ENCODE measurements at regions not wholly inside any gene's neighbourhood (a gene's known extent, or its start where the extent isn't known, plus 50 kb on each side); places are given as distances from the start of the nearest gene placed in this dataset.
"Not testable (repeated sequence)": the region's sequence is repeated elsewhere in the genome, so short reads cannot be mapped to it uniquely, and the experiment has no call there.

DNA sequence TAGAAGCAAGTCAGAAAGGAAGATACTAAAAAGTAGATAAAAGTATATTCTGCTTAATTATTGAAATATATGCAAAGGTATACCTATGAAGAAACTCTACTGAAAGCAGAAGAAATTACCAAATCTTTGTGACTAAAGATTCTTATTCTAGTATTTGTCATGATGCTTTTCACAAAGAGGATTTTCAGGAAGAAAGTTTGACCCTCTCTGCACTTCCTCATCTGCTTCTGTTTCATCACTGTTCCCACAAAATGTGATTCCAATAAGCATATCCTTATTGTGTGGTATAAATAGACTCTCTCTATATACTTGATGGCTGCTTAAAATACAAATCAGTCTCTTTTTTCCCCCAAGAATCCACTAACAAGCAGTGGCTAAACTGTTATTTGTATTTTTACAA, 2139.6 kb upstream of the ACO1 start:
- no peak for DNase-seq (ENCODE audit: low read depth, low spot score)

GRCh38 chr9:30250872-30251271, 2133.6 kb upstream of the ACO1 start:
- DNase-seq (ENCODE audit: low read depth, low spot score) = no peak

DNA sequence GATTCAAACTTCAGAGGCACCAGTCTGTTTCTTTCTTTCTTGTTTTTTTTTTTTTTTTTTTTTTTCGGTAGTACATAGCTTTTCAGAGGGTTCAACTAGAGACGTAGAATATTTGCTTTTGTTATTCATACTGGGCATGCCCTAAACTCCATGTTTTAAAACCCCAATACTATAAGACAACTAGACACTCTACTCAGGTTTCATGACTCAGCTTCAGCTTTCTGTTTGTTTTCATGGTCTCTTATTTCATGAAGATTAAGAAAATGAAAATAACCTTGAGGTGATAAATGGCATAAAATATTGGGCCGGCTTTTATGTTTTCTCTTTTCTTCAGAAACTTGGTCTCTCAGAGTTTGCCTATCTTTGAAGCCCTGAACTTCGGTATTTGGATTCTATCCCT, 2126.3 kb upstream of the ACO1 start:
- no peak for DNase-seq (ENCODE audit: low read depth, low spot score)

DNA sequence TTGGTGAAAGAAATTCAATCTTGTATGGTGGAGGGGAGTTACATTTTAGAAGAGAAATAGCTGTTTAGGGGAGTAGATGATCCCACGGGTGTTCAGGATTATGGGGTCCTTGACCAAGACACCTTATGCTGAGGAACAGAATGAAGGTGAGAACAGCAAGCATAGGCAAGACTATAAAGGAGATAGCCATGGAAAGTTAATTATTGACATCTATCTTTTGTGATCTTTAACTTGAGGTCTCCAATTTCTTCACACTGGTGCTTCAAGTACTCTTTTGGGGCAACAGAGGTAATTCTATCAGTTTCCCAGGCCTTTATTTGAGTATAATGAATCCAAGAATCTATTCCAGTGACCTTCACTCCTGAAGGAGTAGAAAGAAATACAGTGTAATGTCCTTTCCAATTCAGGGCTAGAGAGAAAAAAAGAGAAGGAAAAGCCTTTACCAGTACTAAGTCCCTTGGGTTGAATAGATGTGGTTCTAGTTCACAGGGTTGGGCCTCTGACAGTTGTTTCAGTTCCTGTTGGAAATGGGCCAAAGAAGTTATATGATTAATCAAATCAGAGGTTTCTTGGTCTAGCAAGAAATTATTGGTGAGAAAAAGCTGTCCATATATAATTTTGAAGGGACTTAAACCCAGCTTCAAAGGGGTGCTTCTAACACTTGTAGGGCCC, 2104.1 kb upstream of the ACO1 start:
- DNase-seq (ENCODE audit: low read depth, low spot score) = no peak

DNA sequence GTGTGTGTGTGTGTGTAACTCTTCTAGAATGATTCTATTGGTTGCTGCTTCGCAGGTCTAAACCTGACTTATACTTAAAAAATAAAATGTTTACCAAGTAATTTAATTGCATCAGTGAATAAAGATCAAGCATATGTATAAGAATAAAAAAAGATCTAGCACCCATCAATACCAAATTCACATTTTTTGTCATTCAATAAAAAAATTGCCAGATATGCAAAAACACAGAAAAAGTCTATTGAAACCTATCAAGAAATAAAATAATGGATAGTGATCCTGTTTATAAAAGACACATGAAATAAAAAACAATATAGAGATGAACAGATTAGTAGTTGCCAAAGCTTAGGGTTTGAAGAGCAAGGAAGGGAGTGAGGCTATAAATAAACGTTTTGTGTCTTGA, 2095.0 kb upstream of the ACO1 start:
- DNase-seq (ENCODE audit: low read depth, low spot score) = no peak

- DNase-seq (ENCODE audit: low read depth, low spot score) = not testable (repeated sequence)
Measured at GRCh38 chr9:30292026-30292425, 2092.4 kb upstream of the ACO1 start.

DNA sequence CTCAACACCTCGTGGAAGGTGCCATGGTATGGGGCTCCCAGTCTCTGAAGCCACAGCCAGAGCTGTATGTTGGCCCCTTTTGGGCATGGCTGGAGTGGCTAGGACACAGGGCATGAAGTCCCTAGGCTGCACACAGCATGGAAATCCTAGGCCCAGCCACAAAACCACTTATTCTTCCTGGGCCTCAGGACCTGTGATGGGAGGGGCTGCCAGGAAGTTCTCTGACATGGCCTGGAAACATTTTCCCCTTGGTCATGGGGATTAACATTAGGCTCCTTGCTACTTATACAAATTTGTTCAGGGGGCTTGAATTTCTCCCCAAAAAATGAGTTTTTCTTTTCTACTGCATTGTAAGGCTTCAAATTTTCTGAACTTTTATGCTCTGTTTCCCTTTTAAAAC, 2091.2 kb upstream of the ACO1 start:
- no peak for DNase-seq (ENCODE audit: low read depth, low spot score)

- no peak for DNase-seq (ENCODE audit: low read depth, low spot score)
Measured at GRCh38 chr9:30299126-30299780, 2085.2 kb upstream of the ACO1 start.

DNA sequence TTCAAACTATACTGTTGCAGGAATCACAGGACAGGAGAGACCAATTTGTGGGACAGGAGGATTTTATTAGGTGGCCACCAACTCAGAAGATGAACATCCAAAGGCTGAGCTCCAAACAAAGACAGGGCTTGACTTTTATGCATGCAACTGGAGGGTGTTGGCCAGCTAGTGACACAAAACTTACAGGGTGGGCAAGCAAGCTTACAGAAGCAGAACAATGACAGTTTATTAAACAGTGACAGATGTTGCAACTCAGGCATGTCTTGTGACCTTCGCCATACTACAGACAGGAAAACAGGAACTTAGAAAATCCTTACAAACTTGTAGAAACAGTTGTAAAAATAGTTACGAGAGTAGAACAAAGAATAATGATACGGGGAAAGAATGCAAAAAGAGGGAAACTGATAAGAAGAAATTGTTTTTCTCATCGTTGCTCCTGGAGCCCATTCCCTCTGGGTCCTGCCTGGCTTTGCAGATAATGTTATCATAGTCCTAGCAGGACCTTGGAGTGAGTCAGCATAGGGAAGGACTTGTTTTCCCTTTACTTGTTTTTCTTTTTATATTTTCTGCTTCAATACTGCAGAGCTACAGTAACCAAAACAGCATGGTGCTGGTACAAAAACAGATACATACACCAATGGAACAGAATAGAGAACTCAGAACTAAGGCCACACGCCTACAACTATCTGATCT, 2083.0 kb upstream of the ACO1 start:
- no peak for DNase-seq (ENCODE audit: low read depth, low spot score)

- DNase-seq (ENCODE audit: low read depth, low spot score) = no peak
Measured at GRCh38 chr9:30310711-30311110, 2073.7 kb upstream of the ACO1 start.

DNA sequence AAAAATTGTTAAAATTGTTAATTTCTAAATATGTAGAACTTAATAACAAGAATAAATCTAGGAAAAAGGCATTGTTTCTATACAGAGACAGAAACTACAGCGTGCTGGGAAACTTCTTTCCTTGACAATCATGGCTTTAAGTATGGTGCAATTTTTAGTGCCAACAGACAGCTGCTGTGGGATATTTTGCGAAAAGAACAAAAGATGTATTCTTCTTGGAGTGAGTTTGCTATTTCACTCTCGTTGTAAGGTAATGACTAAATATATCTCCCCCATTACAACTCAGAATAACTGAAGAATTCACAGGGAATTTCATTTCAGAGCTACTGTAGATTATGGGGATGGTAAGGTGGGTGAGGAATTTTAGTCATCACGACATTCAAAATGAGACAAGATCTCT, 2055.0 kb upstream of the ACO1 start:
- no peak for DNase-seq (ENCODE audit: low read depth, low spot score)

DNA sequence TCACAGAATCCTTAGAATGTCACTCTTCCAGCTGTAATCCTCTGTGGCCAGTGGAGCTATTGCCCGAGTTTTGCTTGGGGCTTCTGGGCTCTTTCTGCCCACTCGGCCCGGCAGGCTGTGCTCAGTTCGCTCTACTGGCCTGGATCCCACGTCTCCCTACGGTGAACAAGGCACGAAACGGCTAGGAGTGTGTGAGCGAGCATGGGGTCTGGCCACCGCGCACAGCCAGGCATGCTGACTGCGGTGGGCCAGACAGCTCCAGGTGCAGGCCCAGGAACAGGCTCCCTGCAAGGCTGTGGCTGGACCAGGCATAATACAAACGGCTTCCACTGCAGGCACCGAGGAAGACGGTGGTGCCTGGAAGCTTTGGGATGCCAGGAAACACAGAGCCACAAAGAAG, 2035.5 kb upstream of the ACO1 start:
- no peak for DNase-seq (ENCODE audit: low read depth, low spot score)

DNA sequence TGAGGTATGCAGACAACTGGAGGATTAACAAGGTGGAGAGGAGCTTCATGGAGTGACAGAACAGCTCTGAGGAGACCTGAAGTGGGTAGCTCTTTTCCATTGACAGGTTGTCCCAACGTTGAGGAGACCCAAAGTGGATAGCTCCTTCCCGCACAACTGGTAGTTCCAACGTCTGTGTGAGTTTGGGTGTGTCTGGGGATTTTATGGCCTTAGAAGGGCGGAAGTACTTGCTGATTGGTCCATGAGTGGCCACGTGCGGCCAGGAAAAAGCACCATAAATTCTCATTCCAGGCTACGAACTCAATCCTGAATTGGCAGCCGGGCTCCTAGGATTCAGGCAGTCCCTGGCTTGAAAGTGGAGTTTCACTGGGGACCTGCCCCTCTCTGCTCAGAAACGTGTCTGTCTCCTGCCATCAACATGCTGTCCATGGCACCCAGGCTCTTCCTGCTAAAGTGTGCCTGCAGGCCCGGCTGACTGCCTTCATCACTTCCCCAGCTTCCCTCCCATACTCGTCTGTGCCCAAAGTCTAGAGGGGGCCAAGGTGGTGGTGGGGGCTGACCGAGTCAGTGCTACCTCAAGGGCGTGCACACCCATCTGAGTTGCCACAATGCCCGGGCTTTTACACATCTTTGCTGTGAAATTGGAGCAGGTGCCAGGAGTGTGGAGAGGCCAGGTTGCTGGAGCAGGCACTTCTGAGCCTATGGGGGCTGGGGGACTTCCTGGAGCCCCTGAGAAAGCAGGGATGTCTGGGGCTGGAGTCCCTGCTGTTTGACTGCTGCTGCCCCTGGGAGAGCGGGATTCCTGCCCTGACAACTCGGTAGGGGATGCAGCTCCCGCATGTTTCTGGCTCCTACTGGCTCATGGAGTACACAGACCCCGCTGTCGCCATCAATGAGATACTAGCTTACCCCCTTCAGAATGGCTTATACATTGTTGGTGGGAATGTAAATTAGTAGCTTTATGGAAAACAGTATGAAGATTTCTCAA, 2034.6 kb upstream of the ACO1 start:
- no peak for DNase-seq (ENCODE audit: low read depth, low spot score)

GRCh38 chr9:30356221-30356620, 2028.2 kb upstream of the ACO1 start:
- DNase-seq (ENCODE audit: low read depth, low spot score) = no peak

GRCh38 chr9:30362373-30362772, 2022.1 kb upstream of the ACO1 start:
- no peak for DNase-seq (ENCODE audit: low read depth, low spot score)

- not testable (repeated sequence) for DNase-seq (ENCODE audit: low read depth, low spot score)
Measured at GRCh38 chr9:30366140-30366539, 2018.3 kb upstream of the ACO1 start.

GRCh38 chr9:30382271-30382670, 2002.2 kb upstream of the ACO1 start:
- no peak for DNase-seq (ENCODE audit: low read depth, low spot score)

GRCh38 chr9:30410273-30410672, 1974.2 kb upstream of the ACO1 start:
- no peak for DNase-seq (ENCODE audit: low read depth, low spot score)

DNA sequence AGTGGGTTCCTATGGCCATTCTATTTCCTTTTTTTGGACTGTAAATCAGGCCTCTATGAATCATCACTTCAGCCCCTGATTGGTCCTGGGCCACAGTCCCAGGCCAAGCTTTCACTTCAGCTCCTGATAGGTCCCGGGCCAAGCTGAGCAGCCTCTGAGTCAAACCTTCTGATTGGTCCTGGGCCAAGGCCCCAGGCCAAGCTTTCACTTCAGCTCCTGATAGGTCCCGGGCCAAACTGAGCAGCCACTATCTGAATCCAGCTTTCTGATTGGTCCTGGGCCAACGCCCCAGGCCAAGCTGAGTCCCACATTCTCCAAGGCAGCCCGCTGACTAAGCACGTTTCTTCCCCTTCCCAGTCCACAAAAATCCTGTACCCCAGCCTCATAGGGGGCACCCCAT, 1972.9 kb upstream of the ACO1 start:
- no peak for DNase-seq (ENCODE audit: low read depth, low spot score)

GRCh38 chr9:30459156-30459555, 1925.3 kb upstream of the ACO1 start:
- no peak for DNase-seq (ENCODE audit: low read depth, low spot score)

DNA sequence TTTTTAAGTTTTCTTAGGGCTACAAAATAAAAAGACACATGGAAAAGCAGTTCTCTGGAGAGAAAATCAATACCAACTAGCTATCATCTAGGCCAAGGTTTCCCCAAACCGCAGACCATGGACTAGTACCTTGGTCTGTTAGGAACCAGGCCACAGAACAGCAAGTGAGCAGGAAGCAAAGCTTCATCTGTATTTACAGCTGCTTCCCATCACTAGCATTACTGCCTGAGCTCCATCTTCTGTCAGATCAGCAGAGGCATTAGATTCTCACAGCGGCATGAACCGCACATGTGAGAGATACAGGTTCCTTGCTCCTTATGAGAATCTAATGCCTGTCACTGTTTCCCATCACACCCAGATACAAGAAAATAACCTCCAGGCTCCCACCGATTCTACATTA, 1907.6 kb upstream of the ACO1 start:
- DNase-seq (ENCODE audit: low read depth, low spot score) = no peak

- DNase-seq (ENCODE audit: low read depth, low spot score) = no peak
Measured at GRCh38 chr9:30478684-30479083, 1905.8 kb upstream of the ACO1 start.
